Suprapubic skin (tissue), 4 donors: ENCODE measurements at regions not wholly inside any gene's neighbourhood (a gene's known extent, or its start where the extent isn't known, plus 50 kb on each side); places are given as distances from the start of the nearest gene placed in this dataset.

ENCODE experiments used
- EP300 ChIP-seq: sonication (generic); formaldehyde crosslinking; IDR thresholded peaks from one replicate; pipeline ENCODE4 v1.6.1; 2017; ENCODE audit warnings: antibody characterized with exemption
- POLR2AphosphoS5 ChIP-seq, 3 donors: sonication (generic); formaldehyde crosslinking; IDR thresholded peaks; one replicate each; pipeline ENCODE4 v1.6.1; 2017; ENCODE audit warnings: antibody characterized with exemption in 3 of 3
- TF ChIP-seq, protein P1 (sequence below), 2 donors: fragments of 200-600 bp in 1 of 2; fragments of 450-650 bp in 1 of 2; sonication (generic) in 1 of 2; IDR thresholded peaks; one replicate each; pipeline ENCODE4 v1.5.1; 2016 to 2019; ENCODE audit warnings: antibody characterized with exemption in 2 of 2, mild to moderate bottlenecking in 1 of 2, moderate library complexity in 1 of 2

DNA sequence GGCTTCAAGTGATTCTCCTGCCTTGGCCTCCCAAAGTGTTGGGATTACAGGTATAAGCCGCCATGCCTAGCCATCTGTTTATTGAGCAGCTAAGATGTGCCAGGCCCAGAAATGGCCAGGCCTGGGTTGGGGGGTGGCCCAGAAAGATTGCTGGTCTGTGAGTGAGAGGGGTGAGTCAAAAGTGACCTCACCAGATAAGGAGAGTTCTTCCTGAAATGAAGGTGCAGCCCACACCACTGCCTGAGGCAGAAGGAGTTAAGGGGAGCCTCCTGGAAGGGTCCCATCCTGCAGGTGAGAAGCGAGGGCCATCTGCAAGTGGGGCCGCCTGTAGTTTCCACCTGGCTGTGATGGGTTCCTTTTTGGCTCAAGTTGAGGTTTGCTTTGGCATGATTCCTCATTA lies 96.9 kb upstream of the KLF4 start:
- TF ChIP-seq, protein P1, sequence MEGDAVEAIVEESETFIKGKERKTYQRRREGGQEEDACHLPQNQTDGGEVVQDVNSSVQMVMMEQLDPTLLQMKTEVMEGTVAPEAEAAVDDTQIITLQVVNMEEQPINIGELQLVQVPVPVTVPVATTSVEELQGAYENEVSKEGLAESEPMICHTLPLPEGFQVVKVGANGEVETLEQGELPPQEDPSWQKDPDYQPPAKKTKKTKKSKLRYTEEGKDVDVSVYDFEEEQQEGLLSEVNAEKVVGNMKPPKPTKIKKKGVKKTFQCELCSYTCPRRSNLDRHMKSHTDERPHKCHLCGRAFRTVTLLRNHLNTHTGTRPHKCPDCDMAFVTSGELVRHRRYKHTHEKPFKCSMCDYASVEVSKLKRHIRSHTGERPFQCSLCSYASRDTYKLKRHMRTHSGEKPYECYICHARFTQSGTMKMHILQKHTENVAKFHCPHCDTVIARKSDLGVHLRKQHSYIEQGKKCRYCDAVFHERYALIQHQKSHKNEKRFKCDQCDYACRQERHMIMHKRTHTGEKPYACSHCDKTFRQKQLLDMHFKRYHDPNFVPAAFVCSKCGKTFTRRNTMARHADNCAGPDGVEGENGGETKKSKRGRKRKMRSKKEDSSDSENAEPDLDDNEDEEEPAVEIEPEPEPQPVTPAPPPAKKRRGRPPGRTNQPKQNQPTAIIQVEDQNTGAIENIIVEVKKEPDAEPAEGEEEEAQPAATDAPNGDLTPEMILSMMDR (IDR thresholded peaks at IDR 0.05) = no peak
- TF ChIP-seq POLR2AphosphoS5 (IDR thresholded peaks at IDR 0.05) (no peak), EP300 (no peak)
